ENCODE measurements at regions not wholly inside any gene's neighbourhood (a gene's known extent, or its start where the extent isn't known, plus 50 kb on each side); places are given as distances from the start of the nearest gene placed in this dataset.
"Not testable (repeated sequence)": the region's sequence is repeated elsewhere in the genome, so short reads cannot be mapped to it uniquely, and the experiment has no call there.

DNA sequence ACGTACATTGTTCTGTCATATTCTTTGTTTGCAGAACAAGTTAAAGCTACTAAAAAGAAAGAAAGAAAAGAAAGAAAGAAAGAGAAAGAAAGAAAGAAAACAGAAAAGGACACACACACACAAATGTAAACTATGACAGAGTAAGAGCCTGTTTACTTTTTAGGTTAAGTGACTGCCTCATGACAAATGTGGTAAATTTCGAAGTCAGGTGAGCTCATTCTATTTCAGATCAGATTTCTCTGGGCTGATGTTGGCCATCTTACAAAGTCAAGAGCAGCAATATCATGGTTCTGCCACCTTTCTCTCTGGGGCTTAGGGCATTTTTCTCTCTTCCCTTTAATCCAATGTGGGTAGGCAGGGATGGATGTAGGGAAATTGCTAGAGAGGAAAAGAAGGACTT, 299.5 kb downstream of the ANAPC1 start:
- TF ChIP-seq, protein P1, sequence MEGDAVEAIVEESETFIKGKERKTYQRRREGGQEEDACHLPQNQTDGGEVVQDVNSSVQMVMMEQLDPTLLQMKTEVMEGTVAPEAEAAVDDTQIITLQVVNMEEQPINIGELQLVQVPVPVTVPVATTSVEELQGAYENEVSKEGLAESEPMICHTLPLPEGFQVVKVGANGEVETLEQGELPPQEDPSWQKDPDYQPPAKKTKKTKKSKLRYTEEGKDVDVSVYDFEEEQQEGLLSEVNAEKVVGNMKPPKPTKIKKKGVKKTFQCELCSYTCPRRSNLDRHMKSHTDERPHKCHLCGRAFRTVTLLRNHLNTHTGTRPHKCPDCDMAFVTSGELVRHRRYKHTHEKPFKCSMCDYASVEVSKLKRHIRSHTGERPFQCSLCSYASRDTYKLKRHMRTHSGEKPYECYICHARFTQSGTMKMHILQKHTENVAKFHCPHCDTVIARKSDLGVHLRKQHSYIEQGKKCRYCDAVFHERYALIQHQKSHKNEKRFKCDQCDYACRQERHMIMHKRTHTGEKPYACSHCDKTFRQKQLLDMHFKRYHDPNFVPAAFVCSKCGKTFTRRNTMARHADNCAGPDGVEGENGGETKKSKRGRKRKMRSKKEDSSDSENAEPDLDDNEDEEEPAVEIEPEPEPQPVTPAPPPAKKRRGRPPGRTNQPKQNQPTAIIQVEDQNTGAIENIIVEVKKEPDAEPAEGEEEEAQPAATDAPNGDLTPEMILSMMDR (IDR thresholded peaks at IDR 0.05), result not testable (repeated sequence)
- not testable (repeated sequence) for TF ChIP-seq POLR2A (IDR thresholded peaks at IDR 0.05)

Measured in Peyer's patch (tissue), 4 donors.